Astrocyte of the spinal cord (primary cell): ENCODE measurements at regions not wholly inside any gene's neighbourhood (a gene's known extent, or its start where the extent isn't known, plus 50 kb on each side); places are given as distances from the start of the nearest gene placed in this dataset.

Experiments
- DNase-seq: peaks from one replicate; pipeline ENCODE4 v3.0.0; 2011; ENCODE audit warnings: low read depth, low spot score
- H3K4me3 ChIP-seq: 2 replicates; pipeline ENCODE4 v1.5.1; 2011; ENCODE audit warnings: low read depth, mild to moderate bottlenecking, low read length, moderate library complexity
- CTCF ChIP-seq: IDR thresholded peaks from 2 replicates; pipeline ENCODE4 v1.5.1; 2012; ENCODE audit warnings: low read depth, mild to moderate bottlenecking, low read length, inconsistent platforms
- in situ Hi-C: cut with HindIII; loops from 2 replicates; pipeline ENCODE4 v1.10.0; 2017; ENCODE audit warnings: low sequenced_read_pairs

DNA sequence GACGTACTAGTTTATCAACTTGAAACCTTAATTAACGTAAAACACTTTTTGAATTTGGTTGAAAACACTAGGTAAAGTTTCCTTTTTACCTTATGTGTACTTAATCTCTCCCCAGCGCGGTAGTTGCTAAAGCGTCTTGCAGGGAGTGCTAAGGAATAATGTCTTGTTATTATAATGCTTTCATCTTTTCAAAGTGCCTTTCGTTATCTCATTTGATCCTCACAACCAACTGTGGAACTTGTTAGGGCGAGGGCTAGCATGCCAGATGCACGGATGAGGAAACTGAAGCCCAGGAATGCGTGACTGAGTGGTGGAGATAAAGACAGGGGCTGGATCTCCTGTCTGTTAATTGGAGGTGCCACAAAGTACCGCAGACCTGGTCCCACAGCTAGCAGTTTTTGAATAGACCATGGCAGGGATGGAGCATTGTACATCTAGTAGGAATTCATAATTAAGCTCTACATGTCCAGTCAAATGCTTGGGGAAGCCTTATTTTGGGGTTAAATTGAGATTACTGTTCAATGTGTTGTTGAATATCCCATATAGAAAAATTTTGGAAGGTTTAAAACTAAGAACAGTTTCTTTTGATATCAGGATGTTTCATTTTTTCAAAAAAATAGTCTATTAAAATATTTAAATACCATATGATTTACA, 234.3 kb downstream of the SH2D4B start:
- in situ Hi-C loops: no loop called here
- no peak for TF ChIP-seq CTCF
- DNase-seq: no peak
- H3K4me3 ChIP-seq: no peak overlapping the region

GRCh38 chr10:80772596-80772995, 234.9 kb downstream of the SH2D4B start:
- DNase-seq: no peak
- TF ChIP-seq CTCF: no peak
- H3K4me3 ChIP-seq: no peak overlapping the region
- in situ Hi-C loops: no loop called here

GRCh38 chr10:80784695-80785094, 247.0 kb downstream of the SH2D4B start:
- in situ Hi-C loops: no loop called here
- no peak overlapping the region for H3K4me3 ChIP-seq
- no peak for TF ChIP-seq CTCF
- DNase-seq: no peak

DNA sequence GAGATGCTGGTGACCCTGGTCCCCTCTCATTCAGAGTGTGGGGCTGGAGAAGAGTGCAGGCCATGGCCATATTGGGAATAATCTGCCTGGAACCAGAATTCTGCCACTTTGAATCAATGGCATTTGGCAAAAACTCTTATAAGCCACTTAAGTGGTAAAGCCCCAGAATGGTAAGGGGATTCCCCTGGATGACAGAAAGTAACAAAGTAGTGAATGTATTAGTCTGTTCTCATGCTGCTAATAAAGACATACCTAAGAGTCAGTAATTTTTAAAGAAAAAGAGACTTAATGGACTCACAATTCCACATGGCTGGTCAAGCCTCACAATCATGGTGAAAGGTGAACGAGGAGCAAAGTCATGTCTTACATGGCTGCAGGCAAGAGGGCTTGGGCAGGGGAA, 248.6 kb downstream of the SH2D4B start:
- no peak for DNase-seq
- H3K4me3 ChIP-seq: no peak overlapping the region
- no peak for TF ChIP-seq CTCF
- in situ Hi-C loops: no loop called here

DNA sequence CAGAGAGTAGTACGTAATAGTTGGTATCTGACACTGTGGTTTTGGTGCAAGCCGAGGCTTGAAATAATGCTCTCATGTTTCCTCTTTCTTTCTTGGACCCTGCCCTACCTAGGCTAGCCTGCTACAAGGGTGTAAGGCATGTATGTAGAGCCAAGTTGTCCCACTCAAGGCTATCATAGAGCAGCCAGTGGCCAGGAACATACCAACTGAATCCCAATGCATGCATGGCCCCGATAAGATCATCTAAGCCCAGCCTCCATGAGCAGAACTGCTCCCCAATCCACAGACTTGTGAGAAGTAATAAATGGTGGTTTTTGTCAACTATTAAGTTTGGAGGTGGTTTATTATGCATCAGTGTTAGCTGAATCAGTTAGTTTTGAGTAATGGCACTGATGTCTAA, 250.2 kb downstream of the SH2D4B start:
- no peak for TF ChIP-seq CTCF
- H3K4me3 ChIP-seq: no peak overlapping the region
- in situ Hi-C loops: no loop called here
- no peak for DNase-seq

DNA sequence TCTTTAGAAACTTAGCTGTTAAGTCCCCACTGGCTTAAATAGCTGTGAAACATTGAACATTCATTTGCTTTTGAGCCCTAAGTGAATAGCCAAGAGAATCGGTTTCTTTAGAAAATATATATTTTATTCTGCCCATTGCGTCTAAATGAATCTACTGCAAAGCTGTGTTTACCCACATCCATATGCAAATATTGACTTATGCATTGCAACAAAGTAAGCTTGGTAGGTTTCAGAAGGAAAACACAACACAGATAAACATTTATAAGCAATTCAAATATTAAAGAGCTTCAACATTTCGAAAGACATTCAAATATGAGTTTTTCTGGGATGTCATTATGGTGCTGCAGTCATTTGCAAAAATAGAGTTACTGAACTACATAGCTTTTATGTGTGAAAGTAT, 257.3 kb downstream of the SH2D4B start:
- H3K4me3 ChIP-seq: no peak overlapping the region
- in situ Hi-C loops: no loop called here
- DNase-seq: no peak
- no peak for TF ChIP-seq CTCF
